PC-3 (cell line): ENCODE measurements at regions not wholly inside any gene's neighbourhood (a gene's known extent, or its start where the extent isn't known, plus 50 kb on each side); places are given as distances from the start of the nearest gene placed in this dataset.

Experiments
- EZH2 ChIP-seq: fragments of 300-600 bp; sonication (generic); IDR thresholded peaks from one replicate; pipeline ENCODE4 v1.6.1; 2017; ENCODE audit warnings: antibody characterized with exemption, mild to moderate bottlenecking, low read length; ENCODE audit not compliant: unreplicated experiment
- EZH2phosphoT487 ChIP-seq: fragments of 300-600 bp; sonication (generic); IDR thresholded peaks from 2 replicates; pipeline ENCODE4 v1.6.1; 2018; ENCODE audit warnings: mild to moderate bottlenecking, antibody characterized with exemption, low read length, borderline replicate concordance
- TF ChIP-seq, protein P1 (sequence below): fragments of 300-600 bp; sonication (generic); conservative IDR thresholded peaks from 2 replicates; pipeline ENCODE4 v1.5.1; 2017; ENCODE audit warnings: antibody characterized with exemption, low read depth, mild to moderate bottlenecking, low read length

DNA sequence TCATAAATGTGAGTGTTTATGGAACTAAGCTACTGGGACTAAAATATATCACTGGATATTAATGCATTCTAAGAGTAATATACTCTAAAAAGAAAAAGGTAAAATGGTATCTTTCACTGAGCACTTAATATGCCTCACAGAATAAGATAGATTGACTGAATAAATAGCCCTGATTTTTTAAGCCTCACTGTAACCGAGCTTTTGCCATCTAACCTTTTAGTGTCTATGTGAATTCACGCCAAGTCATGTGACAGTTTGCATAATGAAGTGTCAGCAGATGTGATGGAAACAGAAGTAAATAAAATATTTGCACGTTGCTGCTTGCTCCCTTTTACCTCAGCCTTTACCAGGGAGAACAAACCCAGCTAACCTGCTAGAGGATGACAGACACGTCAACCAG, 119.7 kb upstream of the NWD2 start:
- TF ChIP-seq, protein P1, sequence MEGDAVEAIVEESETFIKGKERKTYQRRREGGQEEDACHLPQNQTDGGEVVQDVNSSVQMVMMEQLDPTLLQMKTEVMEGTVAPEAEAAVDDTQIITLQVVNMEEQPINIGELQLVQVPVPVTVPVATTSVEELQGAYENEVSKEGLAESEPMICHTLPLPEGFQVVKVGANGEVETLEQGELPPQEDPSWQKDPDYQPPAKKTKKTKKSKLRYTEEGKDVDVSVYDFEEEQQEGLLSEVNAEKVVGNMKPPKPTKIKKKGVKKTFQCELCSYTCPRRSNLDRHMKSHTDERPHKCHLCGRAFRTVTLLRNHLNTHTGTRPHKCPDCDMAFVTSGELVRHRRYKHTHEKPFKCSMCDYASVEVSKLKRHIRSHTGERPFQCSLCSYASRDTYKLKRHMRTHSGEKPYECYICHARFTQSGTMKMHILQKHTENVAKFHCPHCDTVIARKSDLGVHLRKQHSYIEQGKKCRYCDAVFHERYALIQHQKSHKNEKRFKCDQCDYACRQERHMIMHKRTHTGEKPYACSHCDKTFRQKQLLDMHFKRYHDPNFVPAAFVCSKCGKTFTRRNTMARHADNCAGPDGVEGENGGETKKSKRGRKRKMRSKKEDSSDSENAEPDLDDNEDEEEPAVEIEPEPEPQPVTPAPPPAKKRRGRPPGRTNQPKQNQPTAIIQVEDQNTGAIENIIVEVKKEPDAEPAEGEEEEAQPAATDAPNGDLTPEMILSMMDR = no peak
- no peak for TF ChIP-seq EZH2
- TF ChIP-seq EZH2phosphoT487 = no peak
